HepG2 (cell line): ENCODE measurements at regions not wholly inside any gene's neighbourhood (a gene's known extent, or its start where the extent isn't known, plus 50 kb on each side); places are given as distances from the start of the nearest gene placed in this dataset.

ENCODE experiments used
- CC2D1A ChIP-seq: sonication (generic); formaldehyde crosslinking; IDR thresholded peaks from 2 replicates; pipeline ENCODE4 v1.8.1; 2023; ENCODE audit warnings: mild to moderate bottlenecking, missing genetic modification reagents
- CTCF ChIP-seq: sonication (generic); formaldehyde crosslinking; IDR thresholded peaks from 2 replicates; pipeline ENCODE4 v1.5.0; 2020; ENCODE audit warnings: mild to moderate bottlenecking, missing genetic modification reagents, moderate library complexity
- ELF4 ChIP-seq: sonication (generic); formaldehyde crosslinking; IDR thresholded peaks from 2 replicates; pipeline ENCODE4 v1.5.0; 2020; ENCODE audit warnings: missing genetic modification reagents, mild to moderate bottlenecking, moderate library complexity, borderline replicate concordance
- HMG20B ChIP-seq: conservative IDR thresholded peaks from 2 replicates; pipeline ENCODE4 v1.6.1; 2016; ENCODE audit warnings: missing genetic modification reagents, missing compliant biosample characterization
- MAZ ChIP-seq, 2 experiments: sonication (generic) in 1 of 2; formaldehyde crosslinking in 1 of 2; IDR thresholded peaks; 2 replicates each; pipeline versions ENCODE4 v1.5.0 to v1.6.1; 2012 to 2020; ENCODE audit warnings: low read depth in 2 of 2, mild to moderate bottlenecking in 2 of 2, borderline replicate concordance in 1 of 2, improper control_type of control experiment in 1 of 2, low read length in 1 of 2, missing genetic modification reagents in 1 of 2, moderate library complexity in 1 of 2
- MTA3 ChIP-seq: sonication (generic); formaldehyde crosslinking; IDR thresholded peaks from 2 replicates; pipeline ENCODE4 v1.4.0; 2020; ENCODE audit warnings: missing genetic modification reagents
- ZNF143 ChIP-seq: sonication (generic); formaldehyde crosslinking; IDR thresholded peaks from 2 replicates; pipeline ENCODE4 v1.4.0; 2020; ENCODE audit warnings: missing genetic modification reagents

GRCh38 chr15:62845241-62846126 is 197.1 kb upstream of the TPM1 start:
- TF ChIP-seq MTA3 (CRISPR knock-in tag) (no peak), ELF4 (no peak), CC2D1A (CRISPR knock-in tag) (no peak), CTCF (no peak), HMG20B (CRISPR knock-in tag) (no peak), MAZ (IDR thresholded peaks at IDR 0.05; ENCODE audit: borderline replicate concordance, low read depth, low read length) (no peak), MAZ (CRISPR knock-in tag; IDR thresholded peaks at IDR 0.05; ENCODE audit: low read depth) (no peak), ZNF143 (no peak)
